Neural cell (in vitro differentiated cells): ENCODE measurements at regions not wholly inside any gene's neighbourhood (a gene's known extent, or its start where the extent isn't known, plus 50 kb on each side); places are given as distances from the start of the nearest gene placed in this dataset.

ENCODE experiments used
- H2AFZ ChIP-seq: fragments of 200-600, 300-800 bp; sonication (generic), shearing (Covaris generic); 2 replicates; pipeline ENCODE4 v1.6.0; 2014; ENCODE audit warnings: low read depth, mild to moderate bottlenecking, antibody characterized with exemption, low read length, moderate library complexity
- H3F3A ChIP-seq: fragments of 200-600 bp; shearing (Covaris generic); 2 replicates; pipeline ENCODE4 v1.6.1; 2016; ENCODE audit warnings: mild to moderate bottlenecking, moderate library complexity, mixed read lengths, antibody characterized with exemption, low read length; ENCODE audit not compliant: insufficient read depth, poor library complexity, severe bottlenecking
- H3K27ac ChIP-seq: fragments of 200-600, 300-800 bp; sonication (generic), shearing (Covaris generic); 2 replicates; pipeline ENCODE4 v1.5.1; 2014; ENCODE audit warnings: mild to moderate bottlenecking, low read length, moderate library complexity
- H3K27me3 ChIP-seq: fragments of 300-800, 200-600 bp; sonication (generic), shearing (Covaris generic); 2 replicates; pipeline ENCODE4 v1.6.0; 2014; ENCODE audit warnings: mild to moderate bottlenecking, low read depth, low read length, moderate library complexity; ENCODE audit not compliant: insufficient read depth
- H3K36me3 ChIP-seq: fragments of 300-800, 200-600 bp; sonication (generic), shearing (Covaris generic); 2 replicates; pipeline ENCODE4 v1.5.1; 2014; ENCODE audit warnings: mild to moderate bottlenecking, antibody characterized with exemption, low read length, moderate library complexity; ENCODE audit not compliant: insufficient read depth
- H3K4me2 ChIP-seq: fragments of 300-800, 200-600 bp; sonication (generic), shearing (Covaris generic); 2 replicates; pipeline ENCODE4 v1.6.0; 2014; ENCODE audit warnings: mild to moderate bottlenecking, low read length
- H3K4me3 ChIP-seq: fragments of 300-800, 200-600 bp; sonication (generic), shearing (Covaris generic); 2 replicates; pipeline ENCODE4 v1.5.1; 2014; ENCODE audit warnings: mild to moderate bottlenecking, low read length, moderate library complexity
- H3K79me2 ChIP-seq: fragments of 200-600 bp; shearing (Covaris generic); replicated peaks from 2 replicates; pipeline ENCODE4 v1.6.0; 2014; ENCODE audit warnings: mild to moderate bottlenecking, low read length, moderate library complexity; ENCODE audit not compliant: insufficient read depth
- H3K9ac ChIP-seq: fragments of 300-800, 200-600 bp; sonication (generic), shearing (Covaris generic); 2 replicates; pipeline ENCODE4 v1.6.1; 2016; ENCODE audit warnings: mild to moderate bottlenecking, low read length, mixed read lengths
- H3K9me2 ChIP-seq: fragments of 200-600 bp; shearing (Covaris generic); 2 replicates; pipeline ENCODE4 v1.6.1; 2016; ENCODE audit warnings: mild to moderate bottlenecking, low read length, mixed read lengths; ENCODE audit not compliant: insufficient read depth
- H3K9me3 ChIP-seq: fragments of 200-600, 300-800 bp; sonication (generic), shearing (Covaris generic); 2 replicates; pipeline ENCODE4 v1.6.1; 2016; ENCODE audit warnings: mild to moderate bottlenecking, mixed run types, low read length, moderate library complexity, mixed read lengths
- H4K20me1 ChIP-seq: fragments of 200-600 bp; shearing (Covaris generic); 2 replicates; pipeline ENCODE4 v1.6.1; 2016; ENCODE audit warnings: mild to moderate bottlenecking, mixed run types; ENCODE audit not compliant: insufficient read depth
- CTCF ChIP-seq: fragments of 450-650 bp; IDR thresholded peaks from 2 replicates; pipeline ENCODE4 v1.5.1; 2014; ENCODE audit warnings: antibody characterized with exemption, mild to moderate bottlenecking, moderate library complexity; ENCODE audit not compliant: poor library complexity, severe bottlenecking
- EP300 ChIP-seq: fragments of 450-650 bp; conservative IDR thresholded peaks from 2 replicates; pipeline ENCODE4 v1.6.1; 2014; ENCODE audit warnings: antibody characterized with exemption, mild to moderate bottlenecking, moderate library complexity; ENCODE audit not compliant: poor library complexity, severe bottlenecking
- EZH2 ChIP-seq: fragments of 200-600, 300-800 bp; shearing (Covaris generic), sonication (generic); IDR thresholded peaks from 2 replicates; pipeline ENCODE4 v1.6.1; 2014; ENCODE audit warnings: antibody characterized with exemption, low read length, borderline replicate concordance, mild to moderate bottlenecking; ENCODE audit not compliant: insufficient read depth, poor library complexity, severe bottlenecking
- MXI1 ChIP-seq: fragments of 450-650 bp; conservative IDR thresholded peaks from 2 replicates; pipeline ENCODE4 v1.6.1; 2014; ENCODE audit warnings: antibody characterized with exemption, mild to moderate bottlenecking; ENCODE audit not compliant: poor library complexity, severe bottlenecking
- POLR2AphosphoS5 ChIP-seq: IDR thresholded peaks from 2 replicates; pipeline ENCODE4 v1.6.1; 2012
- RAD21 ChIP-seq: fragments of 450-650 bp; conservative IDR thresholded peaks from 2 replicates; pipeline ENCODE4 v1.6.1; 2014; ENCODE audit warnings: antibody characterized with exemption, mild to moderate bottlenecking, moderate library complexity
- REST ChIP-seq: IDR thresholded peaks from 2 replicates; pipeline ENCODE4 v1.6.1; 2012; ENCODE audit warnings: borderline replicate concordance
- SMC3 ChIP-seq: fragments of 450-650 bp; conservative IDR thresholded peaks from 2 replicates; pipeline ENCODE4 v1.6.1; 2014; ENCODE audit warnings: antibody characterized with exemption, mild to moderate bottlenecking, moderate library complexity; ENCODE audit not compliant: poor library complexity
- TAF1 ChIP-seq: IDR thresholded peaks from 2 replicates; pipeline ENCODE4 v1.6.1; 2012; ENCODE audit warnings: low read depth

GRCh38 chr4:59039046-59039445 is 1928.9 kb upstream of the IGFBP7 start:
- H3K9me3 ChIP-seq: no peaks in the 10 kb centered on the region

GRCh38 chr4:59044286-59044900 is 1934.2 kb upstream of the IGFBP7 start:
- Histone ChIP-seq H3K9me3 (no peaks in the 10 kb centered on the region), H3K9me2 (no peaks in the 10 kb centered on the region), H4K20me1 (no peaks in the 10 kb centered on the region), H3K27ac (no peak overlapping the region), H3K27me3 (no peaks in the 10 kb centered on the region), H3K36me3 (no peaks in the 10 kb centered on the region), H3K4me3 (no peak overlapping the region), H2AFZ (no peak overlapping the region), H3K9ac (no peak overlapping the region), H3F3A (no peaks in the 10 kb centered on the region), H3K79me2 (no peaks in the 10 kb centered on the region), H3K4me2 (no peak overlapping the region)
- TF ChIP-seq EP300 (no peak), POLR2AphosphoS5 (no peak), SMC3 (no peak), MXI1 (no peak), EZH2 (no peak), CTCF (no peak), TAF1 (no peak), RAD21 (no peak)

More at GRCh38 chr4:59039046-59039445, 1928.9 kb upstream of the IGFBP7 start:
- H3K9me2 ChIP-seq: no peaks in the 10 kb centered on the region
- H3K4me3 ChIP-seq: no peak overlapping the region
- H3F3A ChIP-seq: no peaks in the 10 kb centered on the region
- no peak for TF ChIP-seq POLR2AphosphoS5
- TF ChIP-seq EZH2: no peak
- no peak for TF ChIP-seq TAF1
- no peak for TF ChIP-seq RAD21
- TF ChIP-seq EP300: no peak
- TF ChIP-seq CTCF: no peak
- TF ChIP-seq MXI1: no peak
- no peak for TF ChIP-seq REST
- no peak for TF ChIP-seq SMC3
- no peak overlapping the region for H2AFZ ChIP-seq
- no peak overlapping the region for H3K4me2 ChIP-seq
- H3K36me3 ChIP-seq: no peaks in the 10 kb centered on the region
- no peaks in the 10 kb centered on the region for H3K79me2 ChIP-seq
- H3K27ac ChIP-seq: no peak overlapping the region
- H3K27me3 ChIP-seq: no peaks in the 10 kb centered on the region
- no peak overlapping the region for H3K9ac ChIP-seq
- H4K20me1 ChIP-seq: no peaks in the 10 kb centered on the region
